SK-N-SH (cell line): ENCODE measurements at regions not wholly inside any gene's neighbourhood (a gene's known extent, or its start where the extent isn't known, plus 50 kb on each side); places are given as distances from the start of the nearest gene placed in this dataset.

ENCODE experiments used
- CTCF ChIA-PET: fragments of 300-600, 350-600 bp; formaldehyde crosslinking; extraction: SDS; loops from one replicate; lab custom pipeline; 2021; lab: Yijun Ruan, JAX
- POLR2A ChIA-PET: fragments of 350-600 bp; sonication (Branson Sonifier 250); formaldehyde crosslinking; extraction: SDS; loops from one replicate; lab custom pipeline; 2020; ENCODE audit warnings: antibody characterized with exemption, inconsistent platforms; lab: Yijun Ruan, JAX
- DNase-seq: peaks from one replicate; pipeline ENCODE4 v3.0.0; 2012
- H2AFZ ChIP-seq: fragments of 200-600 bp; sonication (generic); 2 replicates; pipeline ENCODE4 v1.8.1; 2016; ENCODE audit warnings: antibody characterized with exemption, mild to moderate bottlenecking, low read depth
- H3F3A ChIP-seq: fragments of 200-600 bp; sonication (generic); replicated peaks from 2 replicates; pipeline ENCODE3; 2016; ENCODE audit warnings: antibody characterized with exemption, mild to moderate bottlenecking; ENCODE audit not compliant: insufficient read depth
- H3K27ac ChIP-seq, 2 experiments: fragments of 200-500 bp in 1 of 2; fragments of 200-600 bp in 1 of 2; sonication (Bioruptor generic) in 1 of 2; sonication (generic), shearing (Covaris generic) in 1 of 2; 2 replicates each; pipeline versions ENCODE4 v1.5.1 to v1.6.1; 2014 to 2016; ENCODE audit warnings: low read depth in 2 of 2, inconsistent platforms in 1 of 2, low read length in 1 of 2, mild to moderate bottlenecking in 1 of 2, mixed read lengths in 1 of 2
- H3K27me3 ChIP-seq: fragments of 200-600 bp; sonication (generic), shearing (Covaris generic); 2 replicates; pipeline ENCODE4 v1.6.1; 2016; ENCODE audit warnings: mixed run types; ENCODE audit not compliant: insufficient read depth
- H3K36me3 ChIP-seq, 2 experiments: fragments of 200-500 bp in 1 of 2; fragments of 200-600 bp in 1 of 2; sonication (Bioruptor generic) in 1 of 2; sonication (generic) in 1 of 2; replicated peaks in 1 of 2; 2 replicates each; pipeline versions ENCODE3 to v1.5.1; 2014 to 2016; ENCODE audit warnings: low read length in 1 of 2, mild to moderate bottlenecking in 1 of 2; ENCODE audit not compliant: insufficient read depth in 2 of 2, control insufficient read depth in 1 of 2
- H3K4me1 ChIP-seq, 2 experiments: fragments of 200-500 bp in 1 of 2; fragments of 200-600 bp in 1 of 2; sonication (Bioruptor generic) in 1 of 2; sonication (generic), shearing (Covaris generic) in 1 of 2; 2 replicates each; pipeline versions ENCODE4 v1.5.1 to v1.6.1; 2014 to 2016; ENCODE audit warnings: low read depth in 1 of 2, low read length in 1 of 2, mixed run types in 1 of 2; ENCODE audit not compliant: insufficient read depth in 2 of 2, control insufficient read depth in 1 of 2
- H3K4me2 ChIP-seq: fragments of 200-600 bp; sonication (generic), shearing (Covaris generic); 2 replicates; pipeline ENCODE4 v1.6.1; 2017; ENCODE audit warnings: mixed run types
- H3K4me3 ChIP-seq, 2 experiments: fragments of 200-500 bp in 1 of 2; fragments of 200-600 bp in 1 of 2; sonication (Bioruptor generic) in 1 of 2; sonication (generic), shearing (Covaris generic) in 1 of 2; 2 replicates each; pipeline versions ENCODE4 v1.5.1 to v1.8.1; 2014 to 2016; ENCODE audit warnings: low read depth in 2 of 2, inconsistent platforms in 1 of 2, low read length in 1 of 2, mild to moderate bottlenecking in 1 of 2, mixed read lengths in 1 of 2, moderate library complexity in 1 of 2
- H3K79me2 ChIP-seq: fragments of 200-600 bp; sonication (generic); 2 replicates; pipeline ENCODE4 v1.8.1; 2017; ENCODE audit warnings: mild to moderate bottlenecking; ENCODE audit not compliant: insufficient read depth
- H3K9ac ChIP-seq: fragments of 200-600 bp; sonication (generic); 2 replicates; pipeline ENCODE4 v1.6.1; 2017; ENCODE audit warnings: mixed run types
- H3K9me2 ChIP-seq: fragments of 200-600 bp; sonication (generic); 2 replicates; pipeline ENCODE4 v1.6.1; 2017; ENCODE audit warnings: mixed run types
- H3K9me3 ChIP-seq: fragments of 200-600 bp; sonication (generic); 2 replicates; pipeline ENCODE4 v1.6.1; 2017; ENCODE audit warnings: mixed run types, mild to moderate bottlenecking, moderate library complexity
- H4K20me1 ChIP-seq: fragments of 200-600 bp; sonication (generic); 2 replicates; pipeline ENCODE4 v1.6.1; 2017; ENCODE audit warnings: mild to moderate bottlenecking, mixed run types; ENCODE audit not compliant: insufficient read depth
- CHD2 ChIP-seq: fragments of 150-350 bp; IDR thresholded peaks from 2 replicates; pipeline ENCODE4 v1.6.1; 2018; ENCODE audit warnings: low read length; ENCODE audit not compliant: partially characterized antibody
- ELF1 ChIP-seq: IDR thresholded peaks from 2 replicates; pipeline ENCODE4 v1.4.0; 2012
- FOSL2 ChIP-seq: IDR thresholded peaks from 2 replicates; pipeline ENCODE4 v1.4.0; 2012; ENCODE audit warnings: low read depth, mild to moderate bottlenecking, moderate library complexity, borderline replicate concordance
- MXI1 ChIP-seq: IDR thresholded peaks from 2 replicates; pipeline ENCODE4 v1.6.1; 2012; ENCODE audit warnings: mild to moderate bottlenecking, low read depth, low read length, improper control_type of control experiment
- PBX3 ChIP-seq: IDR thresholded peaks from 2 replicates; pipeline ENCODE4; 2012
- POLR2AphosphoS5 ChIP-seq: IDR thresholded peaks from 2 replicates; pipeline ENCODE4 v1.6.1; 2012; ENCODE audit warnings: low read depth, low read length
- RXRA ChIP-seq: IDR thresholded peaks from 2 replicates; pipeline ENCODE4 v1.4.0; 2012; ENCODE audit warnings: low read depth, mild to moderate bottlenecking, borderline replicate concordance
- SIN3A ChIP-seq: IDR thresholded peaks from 2 replicates; pipeline ENCODE4 v1.6.1; 2012; ENCODE audit warnings: low read depth, mild to moderate bottlenecking, low read length, moderate library complexity, borderline replicate concordance
- SMC3 ChIP-seq: IDR thresholded peaks from 2 replicates; pipeline ENCODE4 v1.6.1; 2012; ENCODE audit warnings: low read depth, low read length, improper control_type of control experiment
- TEAD4 ChIP-seq: IDR thresholded peaks from 2 replicates; pipeline ENCODE4 v1.4.0; 2012; ENCODE audit warnings: mild to moderate bottlenecking, borderline replicate concordance; ENCODE audit not compliant: insufficient read depth
- TF ChIP-seq, protein P1 (sequence below): IDR thresholded peaks from 2 replicates; pipeline ENCODE4 v1.6.1; 2012; ENCODE audit warnings: mild to moderate bottlenecking, low read depth, low read length, moderate library complexity
- TF ChIP-seq, protein P2 (sequence below): IDR thresholded peaks from 2 replicates; pipeline ENCODE4 v1.4.0; 2012; ENCODE audit warnings: low read depth, borderline replicate concordance

DNA sequence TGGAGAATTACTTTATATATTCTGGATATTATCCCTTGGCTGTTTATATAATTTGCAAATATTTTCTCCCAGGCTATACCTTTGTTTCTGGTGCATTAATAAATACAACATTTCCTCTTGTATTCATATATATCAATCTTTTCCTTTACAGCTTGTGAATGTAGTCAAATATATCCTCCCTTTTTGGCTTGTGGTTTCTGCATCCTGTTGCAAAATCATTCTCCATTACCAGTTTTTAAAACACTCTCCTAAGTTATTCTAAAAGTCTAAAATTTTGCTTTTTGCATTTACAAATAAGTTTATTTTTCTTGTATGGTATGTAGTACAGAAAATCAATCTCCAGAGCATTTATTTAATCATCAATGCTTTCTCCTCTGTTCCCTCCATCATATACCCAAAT is 909.4 kb downstream of the ADGRL2 start:
- Histone ChIP-seq H3F3A (peaks cover 3% of the 10 kb centered on the region), H3K9ac (no peak overlapping the region), H3K36me3 (no peaks in the 10 kb centered on the region), H3K27ac (no peak overlapping the region), H3K9me3 (no peaks in the 10 kb centered on the region), H2AFZ (no peak overlapping the region), H3K9me2 (no peaks in the 10 kb centered on the region), H3K4me3 (no peak overlapping the region), H4K20me1 (no peaks in the 10 kb centered on the region), H3K4me2 (no peak overlapping the region), H3K4me1 (no peaks in the 10 kb centered on the region; a peak in 2 of 4 replicates), H3K79me2 (no peaks in the 10 kb centered on the region), H3K27me3 (no peaks in the 10 kb centered on the region)
- CTCF ChIA-PET: interaction anchor here (0.7 kb wide), 1 partner anchor 54 kb away, joined by 3 read pairs; no protein-coding TSS in a partner anchor
- POLR2A ChIA-PET: no interaction called here
- TF ChIP-seq, protein P1, sequence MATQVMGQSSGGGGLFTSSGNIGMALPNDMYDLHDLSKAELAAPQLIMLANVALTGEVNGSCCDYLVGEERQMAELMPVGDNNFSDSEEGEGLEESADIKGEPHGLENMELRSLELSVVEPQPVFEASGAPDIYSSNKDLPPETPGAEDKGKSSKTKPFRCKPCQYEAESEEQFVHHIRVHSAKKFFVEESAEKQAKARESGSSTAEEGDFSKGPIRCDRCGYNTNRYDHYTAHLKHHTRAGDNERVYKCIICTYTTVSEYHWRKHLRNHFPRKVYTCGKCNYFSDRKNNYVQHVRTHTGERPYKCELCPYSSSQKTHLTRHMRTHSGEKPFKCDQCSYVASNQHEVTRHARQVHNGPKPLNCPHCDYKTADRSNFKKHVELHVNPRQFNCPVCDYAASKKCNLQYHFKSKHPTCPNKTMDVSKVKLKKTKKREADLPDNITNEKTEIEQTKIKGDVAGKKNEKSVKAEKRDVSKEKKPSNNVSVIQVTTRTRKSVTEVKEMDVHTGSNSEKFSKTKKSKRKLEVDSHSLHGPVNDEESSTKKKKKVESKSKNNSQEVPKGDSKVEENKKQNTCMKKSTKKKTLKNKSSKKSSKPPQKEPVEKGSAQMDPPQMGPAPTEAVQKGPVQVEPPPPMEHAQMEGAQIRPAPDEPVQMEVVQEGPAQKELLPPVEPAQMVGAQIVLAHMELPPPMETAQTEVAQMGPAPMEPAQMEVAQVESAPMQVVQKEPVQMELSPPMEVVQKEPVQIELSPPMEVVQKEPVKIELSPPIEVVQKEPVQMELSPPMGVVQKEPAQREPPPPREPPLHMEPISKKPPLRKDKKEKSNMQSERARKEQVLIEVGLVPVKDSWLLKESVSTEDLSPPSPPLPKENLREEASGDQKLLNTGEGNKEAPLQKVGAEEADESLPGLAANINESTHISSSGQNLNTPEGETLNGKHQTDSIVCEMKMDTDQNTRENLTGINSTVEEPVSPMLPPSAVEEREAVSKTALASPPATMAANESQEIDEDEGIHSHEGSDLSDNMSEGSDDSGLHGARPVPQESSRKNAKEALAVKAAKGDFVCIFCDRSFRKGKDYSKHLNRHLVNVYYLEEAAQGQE: no peak
- TF ChIP-seq MXI1 (no peak), POLR2AphosphoS5 (no peak), FOSL2 (no peak), SMC3 (no peak), RXRA (no peak), ELF1 (no peak), TEAD4 (no peak), SIN3A (no peak), CHD2 (no peak), PBX3 (no peak)
- TF ChIP-seq, protein P2, sequence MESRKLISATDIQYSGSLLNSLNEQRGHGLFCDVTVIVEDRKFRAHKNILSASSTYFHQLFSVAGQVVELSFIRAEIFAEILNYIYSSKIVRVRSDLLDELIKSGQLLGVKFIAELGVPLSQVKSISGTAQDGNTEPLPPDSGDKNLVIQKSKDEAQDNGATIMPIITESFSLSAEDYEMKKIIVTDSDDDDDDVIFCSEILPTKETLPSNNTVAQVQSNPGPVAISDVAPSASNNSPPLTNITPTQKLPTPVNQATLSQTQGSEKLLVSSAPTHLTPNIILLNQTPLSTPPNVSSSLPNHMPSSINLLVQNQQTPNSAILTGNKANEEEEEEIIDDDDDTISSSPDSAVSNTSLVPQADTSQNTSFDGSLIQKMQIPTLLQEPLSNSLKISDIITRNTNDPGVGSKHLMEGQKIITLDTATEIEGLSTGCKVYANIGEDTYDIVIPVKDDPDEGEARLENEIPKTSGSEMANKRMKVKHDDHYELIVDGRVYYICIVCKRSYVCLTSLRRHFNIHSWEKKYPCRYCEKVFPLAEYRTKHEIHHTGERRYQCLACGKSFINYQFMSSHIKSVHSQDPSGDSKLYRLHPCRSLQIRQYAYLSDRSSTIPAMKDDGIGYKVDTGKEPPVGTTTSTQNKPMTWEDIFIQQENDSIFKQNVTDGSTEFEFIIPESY: no peak
- DNase-seq: no peak
